PC-3 (cell line): ENCODE measurements at regions not wholly inside any gene's neighbourhood (a gene's known extent, or its start where the extent isn't known, plus 50 kb on each side); places are given as distances from the start of the nearest gene placed in this dataset.

Experiments
- CTCF ChIP-seq: fragments of 300-600 bp; sonication (generic); conservative IDR thresholded peaks from 2 replicates; pipeline ENCODE4 v1.5.1; 2017; ENCODE audit warnings: antibody characterized with exemption, low read depth, mild to moderate bottlenecking, low read length
- EZH2 ChIP-seq: fragments of 300-600 bp; sonication (generic); IDR thresholded peaks from one replicate; pipeline ENCODE4 v1.6.1; 2017; ENCODE audit warnings: antibody characterized with exemption, mild to moderate bottlenecking, low read length; ENCODE audit not compliant: unreplicated experiment
- EZH2phosphoT487 ChIP-seq: fragments of 300-600 bp; sonication (generic); IDR thresholded peaks from 2 replicates; pipeline ENCODE4 v1.6.1; 2018; ENCODE audit warnings: mild to moderate bottlenecking, antibody characterized with exemption, low read length, borderline replicate concordance

DNA sequence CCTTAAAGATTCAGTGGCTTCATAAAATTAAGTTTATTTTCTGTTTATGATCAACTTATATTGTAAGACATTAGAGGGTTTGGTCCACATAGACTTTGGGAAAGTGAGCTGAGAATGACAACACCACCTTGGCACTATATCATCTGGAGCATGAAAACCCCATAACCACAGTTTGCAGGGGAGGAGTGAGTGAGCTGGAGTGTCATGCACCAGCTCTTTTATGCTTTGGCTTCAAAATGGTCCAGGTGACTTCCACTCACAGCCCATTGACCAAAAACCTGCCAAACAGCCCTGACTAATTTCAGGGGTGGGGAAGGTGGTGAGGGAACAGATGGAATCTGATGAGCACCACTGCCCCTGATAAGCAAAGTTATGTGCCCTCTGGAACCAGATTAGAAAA lies 295.8 kb downstream of the DMRTA1 start:
- TF ChIP-seq CTCF, result no peak
- no peak for TF ChIP-seq EZH2
- no peak for TF ChIP-seq EZH2phosphoT487
